H9 (cell line): ENCODE measurements at regions not wholly inside any gene's neighbourhood (a gene's known extent, or its start where the extent isn't known, plus 50 kb on each side); places are given as distances from the start of the nearest gene placed in this dataset.

Experiments used
- DNase-seq: peaks from one replicate; pipeline ENCODE4 v3.0.0-alpha.2; 2017
- H2AFZ ChIP-seq: one replicate; pipeline ENCODE4 v1.6.1; 2013; ENCODE audit warnings: mild to moderate bottlenecking, low read length, control low read depth, moderate library complexity
- H2AK5ac ChIP-seq: 2 replicates; pipeline ENCODE4 v1.6.1; 2013; ENCODE audit warnings: low read length, control low read depth, mixed read lengths; ENCODE audit not compliant: insufficient read length
- H2BK120ac ChIP-seq: one replicate; pipeline ENCODE4 v1.6.1; 2013; ENCODE audit warnings: low read depth, mild to moderate bottlenecking, low read length, control low read depth, inconsistent platforms; ENCODE audit not compliant: poor library complexity, severe bottlenecking
- H2BK12ac ChIP-seq: 2 replicates; pipeline ENCODE4 v1.6.1; 2013; ENCODE audit warnings: low read length, control low read depth, mixed read lengths, low read depth; ENCODE audit not compliant: insufficient read length
- H2BK15ac ChIP-seq: 2 replicates; pipeline ENCODE4 v1.6.1; 2013; ENCODE audit warnings: low read depth, low read length, control low read depth
- H2BK20ac ChIP-seq: one replicate; pipeline ENCODE4 v1.6.1; 2013; ENCODE audit warnings: low read depth, mild to moderate bottlenecking, low read length, control low read depth, inconsistent platforms; ENCODE audit not compliant: poor library complexity, severe bottlenecking
- H2BK5ac ChIP-seq: 2 replicates; pipeline ENCODE4 v1.6.1; 2013; ENCODE audit warnings: low read length, control low read depth, mixed read lengths; ENCODE audit not compliant: insufficient read length
- H3K14ac ChIP-seq: 2 replicates; pipeline ENCODE4 v1.6.1; 2013; ENCODE audit warnings: low read length, control low read depth; ENCODE audit not compliant: insufficient read depth
- H3K18ac ChIP-seq: 2 replicates; pipeline ENCODE4 v1.6.1; 2013; ENCODE audit warnings: low read depth, mild to moderate bottlenecking, mixed read lengths, low read length, control low read depth; ENCODE audit not compliant: insufficient read length
- H3K23ac ChIP-seq: 2 replicates; pipeline ENCODE4 v1.6.1; 2013; ENCODE audit warnings: low read length, control low read depth, mixed read lengths, low read depth; ENCODE audit not compliant: insufficient read length
- H3K23me2 ChIP-seq: 2 replicates; pipeline ENCODE4 v1.6.1; 2013; ENCODE audit warnings: low read depth, mild to moderate bottlenecking, mixed read lengths, low read length, control low read depth; ENCODE audit not compliant: insufficient read length, poor library complexity, severe bottlenecking
- H3K27ac ChIP-seq: 2 replicates; pipeline ENCODE4 v1.5.1; 2013; ENCODE audit warnings: low read length, control low read depth, mixed read lengths, low read depth; ENCODE audit not compliant: insufficient read length
- H3K27me3 ChIP-seq: 2 replicates; pipeline ENCODE4 v1.6.1; 2013; ENCODE audit warnings: low read length, control low read depth, inconsistent platforms; ENCODE audit not compliant: insufficient read depth
- H3K4ac ChIP-seq: 2 replicates; pipeline ENCODE4 v1.6.1; 2013; ENCODE audit warnings: low read depth, mild to moderate bottlenecking, control low read depth, inconsistent platforms, low read length, moderate library complexity
- H3K4me1 ChIP-seq: 2 replicates; pipeline ENCODE4 v1.6.1; 2013; ENCODE audit warnings: low read length, control low read depth, inconsistent platforms; ENCODE audit not compliant: insufficient read depth
- H3K4me2 ChIP-seq: 2 replicates; pipeline ENCODE4 v1.6.1; 2013; ENCODE audit warnings: low read length, control low read depth, mixed read lengths; ENCODE audit not compliant: insufficient read length, insufficient read depth
- H3K56ac ChIP-seq: 2 replicates; pipeline ENCODE4 v1.6.1; 2013; ENCODE audit warnings: low read depth, mild to moderate bottlenecking, mixed read lengths, low read length, control low read depth; ENCODE audit not compliant: insufficient read length
- H3K79me1 ChIP-seq: 2 replicates; pipeline ENCODE4 v1.6.1; 2013; ENCODE audit warnings: low read depth, mild to moderate bottlenecking, moderate library complexity, low read length, control low read depth, inconsistent platforms; ENCODE audit not compliant: insufficient read depth, poor library complexity, severe bottlenecking
- H3K79me2 ChIP-seq: 2 replicates; pipeline ENCODE4 v1.6.1; 2013; ENCODE audit warnings: low read length, control low read depth, inconsistent platforms; ENCODE audit not compliant: insufficient read depth
- H3K9ac ChIP-seq: 2 replicates; pipeline ENCODE4 v1.6.1; 2013; ENCODE audit warnings: low read length, control low read depth, mixed read lengths; ENCODE audit not compliant: insufficient read length; ENCODE audit errors: extremely low read depth
- H3K9me3 ChIP-seq: one replicate; pipeline ENCODE4 v1.6.1; 2013; ENCODE audit warnings: low read depth, low read length, inconsistent platforms; ENCODE audit not compliant: control insufficient read depth
- H3T11ph ChIP-seq: one replicate; pipeline ENCODE4 v1.6.1; 2013; ENCODE audit warnings: mild to moderate bottlenecking, low read length, control low read depth, inconsistent platforms
- H4K20me1 ChIP-seq: one replicate; pipeline ENCODE4 v1.6.1; 2013; ENCODE audit not compliant: control insufficient read depth, insufficient read length, insufficient read depth
- H4K5ac ChIP-seq: 2 replicates; pipeline ENCODE4 v1.6.1; 2013; ENCODE audit warnings: low read depth, mild to moderate bottlenecking, mixed read lengths, low read length, control low read depth; ENCODE audit not compliant: insufficient read length
- H4K8ac ChIP-seq: replicated peaks from 2 replicates; pipeline ENCODE4 v1.6.1; 2013; ENCODE audit warnings: low read length, control low read depth, mixed read lengths, low read depth; ENCODE audit not compliant: insufficient read length
- H4K91ac ChIP-seq: 2 replicates; pipeline ENCODE4 v1.6.1; 2013; ENCODE audit warnings: low read depth, mild to moderate bottlenecking, moderate library complexity, mixed read lengths, low read length, control low read depth; ENCODE audit not compliant: insufficient read length
- H3K27ac Mint-ChIP-seq, 3 experiments: 2 replicates in 2 of 3; 3 replicates in 1 of 3; pipeline ENCODE4 v1.8.0; 2020 to 2021; ENCODE audit warnings: mixed read lengths in 3 of 3, mild to moderate bottlenecking in 1 of 3, moderate library complexity in 1 of 3
- H3K27me3 Mint-ChIP-seq: 2 replicates; pipeline ENCODE4 v1.8.0; 2021; ENCODE audit warnings: low read depth, mild to moderate bottlenecking, moderate library complexity, mixed read lengths
- H3K36me3 Mint-ChIP-seq, 3 experiments: 2 replicates in 2 of 3; 3 replicates in 1 of 3; pipeline ENCODE4 v1.8.0; 2020 to 2021; ENCODE audit warnings: low read depth in 3 of 3, mixed read lengths in 3 of 3; ENCODE audit not compliant: insufficient read depth in 1 of 3
- H3K4me1 Mint-ChIP-seq, 2 experiments: 2 replicates each; pipeline ENCODE4 v1.8.0; 2020; ENCODE audit warnings: mixed read lengths in 2 of 2
- H3K4me3 Mint-ChIP-seq, 2 experiments: 2 replicates in 1 of 2; 3 replicates in 1 of 2; pipeline ENCODE4 v1.8.0; 2020 to 2021; ENCODE audit warnings: mild to moderate bottlenecking in 2 of 2, mixed read lengths in 2 of 2, moderate library complexity in 1 of 2
- H3K9me3 Mint-ChIP-seq, 2 experiments: 2 replicates in 1 of 2; 3 replicates in 1 of 2; pipeline ENCODE4 v1.8.0; 2020; ENCODE audit warnings: mild to moderate bottlenecking in 2 of 2, mixed read lengths in 2 of 2, moderate library complexity in 1 of 2
- CTCF ChIP-seq: fragments of 200-600 bp; sonication (generic); conservative IDR thresholded peaks from 3 replicates; pipeline ENCODE4 v1.8.0; 2021; ENCODE audit warnings: antibody characterized with exemption, mild to moderate bottlenecking
- WGBS: extraction: QIAGEN DNeasy Blood & Tissue Kit; methylation state at CpG from one replicate; pipeline ENCODE4 v1.1.7; 2013; ENCODE audit warnings: missing lambda C conversion rate, low lambda C conversion rate, mixed read lengths; ENCODE audit not compliant: insufficient read length; ENCODE audit errors: extremely low coverage; 5-methylcytosine and 5-hydroxymethylcytosine counted together

GRCh38 chr12:114834621-114835020, 150.6 kb upstream of the TBX3 start:
- Histone ChIP-seq H3K56ac (no peak overlapping the region), H2AFZ (no peak overlapping the region), H2BK20ac (no peak overlapping the region), H3K14ac (no peak overlapping the region), H3K9me3 (no peaks in the 10 kb centered on the region), H2BK15ac (no peak overlapping the region), H3K4me2 (no peak overlapping the region), H3K9ac (no peak overlapping the region), H3K23me2 (no peaks in the 10 kb centered on the region), H4K91ac (no peak overlapping the region), H2BK120ac (no peak overlapping the region), H3K23ac (no peak overlapping the region), H4K8ac (no peak overlapping the region), H4K20me1 (no peaks in the 10 kb centered on the region), H2BK12ac (no peak overlapping the region), H3K27ac (no peak overlapping the region), H2BK5ac (no peak overlapping the region), H3T11ph (no peak overlapping the region), H3K18ac (no peak overlapping the region), H3K27me3 (no peaks in the 10 kb centered on the region), H3K79me2 (no peaks in the 10 kb centered on the region), H2AK5ac (no peak overlapping the region), H4K5ac (no peak overlapping the region), H3K4me1 (no peaks in the 10 kb centered on the region), H3K4ac (no peak overlapping the region), H3K79me1 (no peaks in the 10 kb centered on the region)
- Mint-ChIP-seq H3K4me1 (peaks cover 0 to 2% of the 10 kb centered on the region in 2 experiments; a peak in 1 of 4 replicates), H3K27ac (no peak overlapping the region), H3K4me3 (no peak overlapping the region), H3K9me3 (peaks cover 4 to 14% of the 10 kb centered on the region in 2 experiments; a peak in 4 of 5 replicates), H3K36me3 (peaks cover 0 to 3% (median 0%) of the 10 kb centered on the region in 3 experiments; a peak in 3 of 7 replicates), H3K27me3 (no peaks in the 10 kb centered on the region)
- no peak for TF ChIP-seq CTCF
- WGBS: no CpG with 5 or more reads among the region's 3 CpGs
- DNase-seq: peak; percentile 41
